GM19395 (cell line): ENCODE measurements at regions not wholly inside any gene's neighbourhood (a gene's known extent, or its start where the extent isn't known, plus 50 kb on each side); places are given as distances from the start of the nearest gene placed in this dataset.

Experiments
- ATAC-seq: cut with Tn5 transposase; IDR thresholded peaks from one replicate; pipeline ENCODE4 v1.9.1; 2021; ENCODE audit warnings: mild to moderate bottlenecking, moderate library complexity; ENCODE audit not compliant: unreplicated experiment

DNA sequence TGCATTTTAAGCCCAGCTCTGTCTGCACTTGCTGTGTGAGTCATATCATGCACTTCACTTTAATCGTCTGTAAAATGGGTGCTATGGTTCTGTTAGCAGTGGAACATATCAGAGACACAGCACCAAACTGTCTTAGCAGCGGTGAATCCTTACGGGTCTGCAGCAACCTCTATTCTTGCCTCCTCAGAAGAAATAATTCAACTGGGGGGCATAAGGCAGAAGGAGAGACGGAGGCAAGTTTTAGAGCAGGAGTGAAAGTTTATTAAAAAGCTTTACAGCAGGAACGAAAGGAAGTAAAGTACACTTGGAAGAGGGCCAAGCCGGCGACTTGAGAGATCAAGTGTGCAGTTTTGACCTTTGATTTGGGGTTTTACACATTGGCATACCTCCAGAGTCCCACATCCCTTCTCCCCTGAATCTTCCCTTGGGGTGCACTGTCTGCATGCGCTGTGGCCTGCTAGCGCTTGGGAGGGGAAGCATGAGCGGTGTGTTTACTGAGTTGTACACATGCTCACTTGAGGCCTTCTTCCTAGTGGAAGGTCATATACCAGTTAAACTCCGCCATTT is 109.8 kb downstream of the DDX1 start:
- ATAC-seq = no peak

DNA sequence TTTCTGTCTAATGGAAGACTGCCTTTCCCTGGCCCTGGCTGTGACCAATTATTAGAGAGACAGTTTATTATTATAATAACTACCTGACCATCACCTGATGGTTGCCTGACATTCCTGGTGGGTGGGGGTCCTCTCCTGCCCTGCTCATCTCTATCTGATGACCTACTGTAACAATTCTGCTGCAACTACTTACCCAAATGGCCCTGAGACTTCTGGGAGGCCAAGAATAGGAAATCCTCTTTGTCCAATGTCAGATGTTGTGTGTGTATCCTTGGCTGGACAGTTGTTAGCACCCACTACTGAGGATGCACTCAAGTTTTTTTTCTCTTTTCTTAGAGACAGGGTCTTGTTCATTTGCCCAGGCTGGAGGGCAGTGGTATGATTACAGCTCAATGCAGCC is 110.3 kb downstream of the DDX1 start:
- no peak for ATAC-seq

DNA sequence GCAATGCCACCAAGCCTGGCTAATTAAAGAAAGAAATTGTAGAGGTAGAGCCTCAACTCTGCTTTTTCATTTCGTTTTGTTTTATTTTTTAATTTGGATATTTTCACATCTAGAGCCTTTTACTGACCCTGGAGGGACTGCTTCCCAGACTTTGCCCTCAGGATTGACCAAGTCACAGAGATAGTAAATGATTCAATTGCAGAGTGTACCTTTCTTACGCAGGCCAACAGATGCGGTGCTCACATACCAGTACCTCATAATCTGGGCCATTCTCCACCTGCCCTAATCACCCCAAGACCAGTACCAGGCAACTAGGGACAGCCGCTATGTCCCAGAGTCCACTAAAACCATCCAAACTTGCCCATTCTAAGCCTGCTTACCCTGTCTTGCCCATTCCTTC is 110.8 kb downstream of the DDX1 start:
- ATAC-seq = no peak

DNA sequence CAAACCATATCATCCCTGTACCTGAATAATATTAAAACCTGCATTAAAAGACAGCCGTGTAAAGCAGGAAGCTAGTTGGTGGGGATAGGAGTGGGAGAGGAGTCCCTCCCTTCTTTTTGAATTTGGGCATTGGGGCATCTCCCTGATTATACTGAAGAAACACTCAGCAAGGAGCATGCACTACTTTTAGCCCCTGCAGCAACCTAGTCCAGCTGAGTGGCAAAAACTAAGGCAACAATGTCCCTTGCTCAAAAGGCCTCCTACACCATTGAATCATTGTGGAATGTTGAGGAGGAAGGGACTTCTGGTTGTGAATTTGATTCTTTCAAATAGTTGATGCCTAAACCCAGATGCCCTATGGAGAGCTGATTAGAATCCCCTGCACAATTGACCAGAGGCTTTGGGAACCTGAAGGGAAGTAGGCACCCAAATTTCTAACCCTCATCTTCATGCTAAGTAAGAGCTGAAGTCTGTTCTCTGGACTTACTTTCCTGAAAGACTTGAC is 111.7 kb downstream of the DDX1 start:
- ATAC-seq = no peak

DNA sequence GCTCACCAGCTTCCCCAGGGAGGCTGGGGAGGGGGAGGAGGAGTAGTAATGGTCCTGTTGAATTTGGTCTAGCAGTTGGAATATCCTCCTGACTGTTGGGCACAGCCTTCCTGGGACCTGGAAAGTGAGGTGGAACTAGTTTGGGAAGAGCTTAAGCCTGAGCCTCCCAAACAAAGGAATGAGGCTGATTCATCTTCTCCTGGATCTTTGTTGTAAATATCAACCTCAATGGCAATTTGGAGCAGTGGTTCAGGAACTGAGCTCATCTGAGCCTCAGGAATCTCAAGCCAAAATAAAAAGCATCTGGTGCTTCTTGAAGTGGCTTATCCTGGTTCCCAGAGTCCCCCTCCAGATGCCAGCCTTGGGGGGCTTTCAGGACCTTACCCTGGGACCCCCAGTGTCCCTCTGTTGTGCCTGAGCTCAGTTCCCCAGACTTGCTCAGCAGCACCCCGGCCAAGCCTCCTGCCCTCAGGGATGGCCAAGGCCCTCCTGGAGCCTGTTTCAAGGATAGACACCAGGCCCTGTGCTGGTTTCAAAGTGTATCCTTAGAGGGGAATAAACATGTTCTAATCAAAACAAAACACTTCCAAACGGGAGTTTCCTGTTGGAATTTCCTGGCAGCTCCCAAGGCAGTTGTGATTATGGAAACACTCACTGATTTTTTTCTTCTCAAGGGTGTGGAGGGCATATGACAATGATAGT is 112.6 kb downstream of the DDX1 start:
- no peak for ATAC-seq

DNA sequence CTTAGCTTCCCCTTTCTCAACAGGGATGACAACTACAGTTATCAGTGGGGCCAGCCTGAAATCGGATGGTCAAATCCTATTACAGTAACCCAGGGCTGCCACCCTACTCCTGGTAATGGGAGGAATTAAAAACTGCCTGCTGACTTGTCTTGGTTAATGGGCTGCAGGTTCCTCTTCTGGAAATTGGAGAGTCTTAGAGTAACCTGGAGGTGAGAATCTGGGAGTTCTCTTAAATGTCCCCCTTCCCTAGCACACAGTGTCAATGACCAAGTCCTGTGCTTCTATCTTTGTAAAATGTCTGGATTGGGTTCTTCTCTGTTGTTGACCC is 113.1 kb downstream of the DDX1 start:
- no peak for ATAC-seq

DNA sequence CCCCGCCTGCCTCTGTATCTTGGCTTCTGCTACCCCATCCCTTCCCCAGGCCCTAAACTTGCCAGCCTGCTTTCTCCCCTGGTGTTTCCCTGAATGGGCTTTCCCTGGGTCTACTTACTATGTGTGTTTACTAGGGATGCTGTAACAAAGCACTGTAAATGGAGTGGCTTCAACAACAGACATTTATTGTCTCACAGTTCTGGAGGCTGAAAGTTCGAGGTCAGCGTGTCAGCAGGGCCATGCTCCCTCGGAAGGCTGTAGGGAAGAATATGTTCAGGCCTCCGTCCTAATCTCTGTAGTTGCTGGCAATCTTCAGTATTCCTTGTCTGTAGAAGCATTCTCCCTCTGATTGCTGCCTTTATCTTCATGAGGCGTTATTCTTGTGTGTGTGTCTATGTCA is 113.6 kb downstream of the DDX1 start:
- no peak for ATAC-seq

DNA sequence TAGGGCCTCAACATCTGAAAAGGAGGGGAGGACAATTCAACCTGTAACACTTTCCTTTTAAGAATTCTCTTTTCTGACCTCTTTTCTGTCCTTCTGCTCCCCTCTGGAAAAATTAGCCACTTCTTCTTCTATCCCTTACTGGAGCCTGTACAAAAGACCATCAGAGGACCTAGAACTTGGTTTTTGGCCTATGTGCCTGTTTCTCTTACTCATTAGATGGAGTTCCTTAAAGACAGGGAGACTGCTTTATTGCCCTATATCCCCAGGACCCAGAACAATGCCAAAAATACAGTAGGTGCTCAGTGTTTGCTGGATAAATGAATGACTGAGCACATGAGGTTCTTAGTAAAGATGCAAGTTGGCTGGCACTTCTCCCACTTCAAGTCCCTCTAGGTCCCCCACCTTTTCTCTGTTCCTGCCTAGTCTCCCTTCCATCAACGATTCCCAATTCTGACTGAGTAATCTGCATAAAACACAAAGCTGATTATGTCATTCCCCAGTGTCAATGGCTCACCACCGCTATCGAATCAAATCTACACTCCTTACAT is 114.2 kb downstream of the DDX1 start:
- no peak for ATAC-seq

DNA sequence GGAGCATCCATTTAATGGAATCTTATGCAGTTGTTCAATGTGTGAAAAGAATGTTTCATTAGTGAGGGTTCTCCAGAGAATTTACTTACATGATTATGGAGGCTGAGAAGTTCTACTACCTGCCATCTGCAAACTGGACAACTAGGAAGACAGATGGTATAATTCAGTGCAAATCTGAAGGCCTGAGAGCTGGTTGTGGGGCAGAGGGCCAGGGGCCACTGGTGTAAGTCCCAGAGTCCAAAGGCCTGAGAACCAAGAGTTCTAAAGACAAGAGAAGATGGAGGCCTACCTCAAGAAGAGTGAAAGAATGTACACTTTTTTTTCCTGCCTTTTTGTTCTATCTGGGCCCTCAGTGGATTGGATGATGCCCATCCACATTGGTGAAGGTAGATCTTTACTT is 114.8 kb downstream of the DDX1 start:
- no peak for ATAC-seq

DNA sequence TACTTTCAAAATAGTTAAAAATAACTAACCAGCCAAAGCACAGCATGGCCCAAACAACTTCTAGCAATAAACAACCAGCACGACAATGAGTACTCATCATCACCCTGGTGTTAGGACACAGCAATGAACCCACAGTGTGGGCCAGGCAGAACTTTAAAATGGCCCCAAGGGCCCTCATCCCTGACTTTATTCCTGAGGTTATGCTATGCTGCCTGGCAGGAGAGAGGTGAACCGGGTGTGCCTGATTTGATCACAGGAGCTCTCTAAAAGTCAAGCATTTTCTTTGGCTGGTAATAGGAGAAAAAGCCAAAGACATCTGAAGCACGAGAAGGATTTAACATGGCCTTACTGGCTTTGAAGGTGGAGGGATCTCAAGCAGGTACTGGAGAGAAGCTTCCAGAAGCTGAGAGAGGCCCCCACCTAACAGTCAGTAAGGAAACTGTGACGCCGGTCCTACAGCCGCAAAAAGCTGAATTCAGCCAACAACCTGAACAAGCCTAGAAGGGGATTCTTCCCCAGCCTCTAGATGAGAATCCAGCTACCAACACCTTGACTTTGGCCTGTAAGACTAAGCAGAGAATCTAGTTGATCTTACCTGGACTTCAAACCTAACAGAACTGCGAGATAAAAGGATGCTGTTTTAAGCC is 115.4 kb downstream of the DDX1 start:
- ATAC-seq = no peak

DNA sequence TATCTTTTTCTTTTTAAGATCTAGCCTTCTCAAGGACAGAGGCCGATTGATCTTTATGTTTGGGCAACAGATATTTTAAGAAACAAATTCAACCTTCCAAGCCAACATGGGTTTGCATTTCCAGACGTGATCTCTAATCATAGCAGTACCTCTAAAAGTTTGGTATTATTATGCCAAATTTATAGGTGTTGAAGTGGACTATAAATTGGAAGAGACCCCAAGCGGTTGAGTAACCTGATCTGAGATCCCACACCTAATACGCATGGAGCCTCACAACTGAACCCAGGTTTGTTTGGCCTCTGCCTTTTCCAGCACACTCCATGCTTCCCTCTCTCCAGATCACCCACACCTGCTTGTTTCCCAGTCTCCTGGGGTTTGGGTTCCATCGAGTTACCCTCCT is 116.5 kb downstream of the DDX1 start:
- ATAC-seq = no peak

DNA sequence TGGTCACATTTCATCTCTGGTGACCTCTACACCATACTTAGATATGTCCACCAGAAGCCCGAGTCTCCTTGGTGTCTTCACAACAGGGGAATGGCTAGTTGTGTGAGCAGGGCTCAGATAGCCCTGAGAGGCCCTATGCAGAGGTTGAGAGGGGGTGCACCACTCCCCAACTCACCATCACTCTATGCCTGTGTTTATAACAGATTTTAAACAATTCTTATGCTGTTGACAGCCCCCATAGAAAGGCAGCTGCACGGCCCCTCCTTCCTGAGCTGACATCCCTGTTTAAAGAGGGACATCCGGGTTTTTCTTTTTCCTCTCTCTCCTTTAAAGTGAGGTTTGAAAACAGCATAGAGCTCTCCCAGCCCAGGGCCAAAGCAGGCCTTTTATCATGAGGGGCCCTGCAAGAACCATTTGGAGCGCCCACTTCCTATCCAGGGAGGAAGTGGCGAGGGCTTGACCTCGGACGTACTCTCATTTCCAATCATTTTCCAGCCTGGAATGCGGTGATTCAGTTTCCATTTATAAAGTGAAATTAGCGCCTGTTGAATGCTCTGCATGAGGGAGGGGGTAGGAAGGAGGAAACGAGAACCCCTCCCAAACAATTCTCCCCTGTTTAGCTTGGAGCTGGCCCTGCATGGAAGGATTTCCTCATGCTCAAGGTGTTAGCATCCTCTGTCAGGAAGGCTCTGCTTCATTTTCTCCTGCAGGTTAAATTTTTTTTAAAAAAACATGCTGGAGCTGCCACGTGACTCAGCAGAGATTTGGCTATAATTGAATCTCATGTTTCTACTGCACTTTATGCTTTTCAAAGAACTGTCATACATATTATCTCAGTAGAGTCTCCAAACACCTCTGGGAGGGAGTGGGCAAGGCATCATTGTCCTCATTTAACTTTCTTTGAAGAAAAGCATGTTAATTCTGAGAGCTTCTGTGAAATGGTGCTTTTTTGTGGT is 117.5 kb downstream of the DDX1 start:
- ATAC-seq = no peak

DNA sequence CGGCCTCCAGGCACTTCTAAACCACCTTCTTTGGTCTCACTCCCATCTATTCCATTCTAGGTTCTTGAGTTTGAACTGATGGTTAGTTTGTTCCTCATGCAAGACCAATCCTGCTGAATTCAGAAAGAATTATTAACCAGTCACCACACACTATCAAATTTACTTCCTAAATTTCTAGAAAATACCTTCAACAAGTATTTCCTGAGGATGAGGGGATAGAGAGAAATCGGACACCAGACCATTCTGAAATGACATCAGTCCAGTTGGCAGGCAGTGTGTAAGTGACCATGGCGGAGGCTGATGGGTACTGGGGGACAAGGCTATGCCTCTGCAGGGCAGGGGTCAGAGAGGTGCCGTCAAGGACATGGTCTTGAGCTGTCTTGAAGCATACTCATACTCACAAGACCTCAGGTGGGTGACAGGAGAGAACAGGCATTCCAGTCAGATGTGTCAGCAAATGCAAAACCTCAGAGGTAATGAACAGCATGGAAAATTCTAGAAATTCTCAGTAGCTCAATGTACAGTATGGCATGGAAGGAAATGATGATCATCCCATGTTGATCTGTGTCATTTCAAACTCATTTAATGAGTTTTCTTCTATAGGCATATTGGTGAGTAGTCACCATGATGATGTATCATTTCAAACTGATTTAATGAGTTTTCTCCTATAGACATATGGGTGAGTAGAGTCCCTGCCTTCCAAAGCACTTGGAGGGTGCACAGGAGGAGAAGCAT is 119.6 kb downstream of the DDX1 start:
- ATAC-seq = no peak

DNA sequence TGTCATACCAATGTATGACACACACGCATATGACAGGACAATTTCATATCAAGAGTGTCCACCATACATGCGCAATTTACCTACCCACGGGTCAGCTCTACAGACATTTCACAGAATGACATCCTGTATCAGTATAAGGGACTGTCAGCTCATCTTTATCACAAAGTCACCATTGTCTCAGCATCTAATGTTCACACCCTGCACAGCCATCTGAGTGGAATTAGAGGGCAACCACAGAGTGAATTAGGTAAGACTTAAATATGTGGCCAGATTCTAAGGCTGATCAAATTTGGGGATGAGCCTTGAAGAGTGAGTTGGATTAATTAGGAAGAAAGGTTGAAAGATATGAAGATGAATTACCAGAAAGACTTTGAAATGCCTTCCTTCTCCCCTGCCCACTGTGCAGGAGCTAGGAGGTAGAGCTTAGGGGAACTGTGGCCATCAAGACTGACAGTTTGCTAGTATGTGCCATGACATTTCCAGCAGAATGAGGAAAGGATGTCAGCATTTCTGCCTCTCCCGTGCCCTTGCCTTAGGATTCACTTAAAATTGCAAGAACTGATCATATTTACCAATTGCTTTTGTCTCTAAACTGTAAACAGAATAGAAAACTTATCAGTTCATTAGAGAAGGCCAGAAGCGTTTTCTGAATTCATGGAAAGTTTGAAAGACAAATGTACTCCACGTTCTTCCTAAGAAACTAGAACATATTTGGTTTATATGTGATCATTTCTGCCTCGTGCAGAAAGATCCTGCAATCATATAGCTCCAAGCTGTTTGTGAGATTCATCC is 121.1 kb downstream of the DDX1 start:
- ATAC-seq = no peak

DNA sequence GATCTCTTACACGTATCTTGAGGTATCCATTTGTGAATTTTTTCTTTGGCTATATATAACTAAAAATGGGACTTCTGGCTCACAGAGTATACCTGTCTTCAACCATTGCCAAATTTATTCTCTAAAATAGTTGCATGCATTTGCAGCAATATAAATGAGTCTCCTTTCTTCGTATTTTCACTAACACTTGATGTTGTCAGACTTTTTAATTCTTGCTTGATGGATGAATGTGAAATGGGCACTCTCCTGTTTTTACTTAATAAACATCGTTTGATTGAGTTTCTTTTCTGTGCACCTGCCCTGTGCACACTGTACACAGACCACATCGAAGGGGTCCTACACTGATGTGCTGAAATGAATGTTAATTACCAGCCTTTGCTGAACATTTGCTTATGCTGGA is 121.8 kb downstream of the DDX1 start:
- ATAC-seq = no peak

DNA sequence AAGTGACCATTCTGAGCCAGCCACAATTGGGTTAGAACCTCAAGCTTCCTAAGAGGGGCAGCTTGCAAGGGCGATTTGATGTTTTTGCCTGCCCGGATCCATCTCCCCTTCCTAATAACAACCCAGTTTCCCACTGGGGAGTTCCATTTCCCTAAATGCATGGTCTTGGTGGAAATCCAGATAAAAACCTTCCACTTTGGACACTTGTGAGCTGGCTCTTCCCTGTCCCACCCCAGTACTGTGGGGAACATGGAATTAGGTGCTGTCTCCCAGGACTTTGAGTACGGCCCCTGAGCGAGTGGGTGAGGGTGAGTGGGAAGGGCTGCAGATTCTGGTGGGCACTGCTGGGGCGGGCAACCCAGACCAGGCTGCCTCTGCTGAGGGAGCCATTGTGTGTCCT is 122.3 kb downstream of the DDX1 start:
- ATAC-seq = no peak

DNA sequence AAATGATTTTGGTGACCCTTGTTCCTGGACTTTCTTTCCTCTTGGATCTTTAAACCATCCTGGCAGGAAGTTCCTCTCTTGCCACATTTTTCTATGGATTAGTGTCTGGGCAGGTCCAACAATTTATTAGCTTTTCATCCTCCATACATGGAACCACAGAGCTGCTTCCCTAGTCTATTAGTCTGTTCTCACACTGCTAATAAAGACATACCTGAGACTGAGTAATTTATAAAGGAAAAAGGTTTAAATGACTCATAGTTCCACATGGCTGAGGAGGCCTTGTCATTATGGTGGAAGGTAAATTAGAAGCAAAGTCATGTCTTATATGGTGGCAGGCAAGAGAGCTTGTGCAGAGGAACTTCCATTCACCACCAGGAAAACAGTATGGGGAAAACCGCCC is 122.9 kb downstream of the DDX1 start:
- no peak for ATAC-seq

DNA sequence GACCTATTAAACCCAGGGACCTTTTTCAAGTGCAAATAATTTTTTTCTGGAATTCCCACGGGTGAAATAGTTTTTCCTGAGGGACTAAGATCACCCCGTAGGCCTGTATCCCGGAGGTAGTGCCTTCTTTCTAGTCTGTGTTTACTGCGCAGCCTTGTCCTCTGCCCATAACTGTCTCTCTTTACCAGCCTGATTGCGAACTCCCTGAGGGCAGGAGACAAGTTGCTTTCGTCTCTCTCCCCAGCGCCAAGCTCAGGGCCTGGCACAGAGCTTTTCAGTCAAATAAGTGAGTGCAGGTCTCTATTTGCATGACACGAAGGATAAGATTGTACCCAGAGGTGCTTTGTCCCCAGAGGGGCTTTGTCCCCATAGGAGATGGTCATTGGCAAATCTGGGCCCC is 123.9 kb downstream of the DDX1 start:
- no peak for ATAC-seq

DNA sequence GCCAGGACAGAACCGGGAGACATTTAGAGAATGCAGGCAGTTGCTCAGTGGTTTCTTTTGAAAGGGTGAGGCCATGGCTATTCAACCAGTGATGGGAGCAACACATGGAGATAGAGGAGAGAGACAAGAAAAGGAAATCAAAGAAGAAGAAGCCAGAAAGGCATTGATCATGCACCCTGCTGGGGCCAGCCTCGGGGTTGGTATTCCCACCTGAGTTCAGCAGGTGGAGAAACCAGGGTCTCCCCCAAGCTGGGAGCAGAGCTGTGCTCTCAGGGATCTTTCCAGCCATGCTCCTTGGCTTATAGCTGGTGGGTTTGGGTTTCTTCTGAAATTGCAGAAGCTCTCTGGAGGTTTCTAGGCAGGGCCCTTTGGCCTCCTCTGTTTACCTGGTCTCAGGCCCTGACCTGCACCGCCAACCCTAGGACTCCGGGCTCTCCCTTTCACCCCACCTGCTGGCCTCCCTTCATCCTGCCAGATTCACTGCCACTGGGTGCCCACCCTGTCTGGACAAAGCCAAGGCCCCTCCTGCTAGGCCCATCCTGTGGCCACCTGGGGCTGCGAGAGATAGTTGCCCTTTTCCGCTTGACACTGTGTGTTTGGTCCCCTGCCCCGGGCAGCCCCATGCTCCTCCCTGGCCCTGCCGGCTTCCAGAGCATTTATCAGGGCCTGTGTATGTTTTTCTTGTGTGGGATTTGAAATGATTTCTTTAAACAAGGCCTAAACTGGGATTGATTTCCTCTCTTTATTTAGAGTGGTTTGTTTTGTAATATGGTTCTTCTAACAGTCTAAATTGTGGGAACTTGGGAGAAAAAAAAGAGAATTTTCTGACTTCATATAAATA is 126.7 kb downstream of the DDX1 start:
- ATAC-seq = no peak
